ENCODE measurements at regions not wholly inside any gene's neighbourhood (a gene's known extent, or its start where the extent isn't known, plus 50 kb on each side); places are given as distances from the start of the nearest gene placed in this dataset.
"Not testable (repeated sequence)": the region's sequence is repeated elsewhere in the genome, so short reads cannot be mapped to it uniquely, and the experiment has no call there.

DNA sequence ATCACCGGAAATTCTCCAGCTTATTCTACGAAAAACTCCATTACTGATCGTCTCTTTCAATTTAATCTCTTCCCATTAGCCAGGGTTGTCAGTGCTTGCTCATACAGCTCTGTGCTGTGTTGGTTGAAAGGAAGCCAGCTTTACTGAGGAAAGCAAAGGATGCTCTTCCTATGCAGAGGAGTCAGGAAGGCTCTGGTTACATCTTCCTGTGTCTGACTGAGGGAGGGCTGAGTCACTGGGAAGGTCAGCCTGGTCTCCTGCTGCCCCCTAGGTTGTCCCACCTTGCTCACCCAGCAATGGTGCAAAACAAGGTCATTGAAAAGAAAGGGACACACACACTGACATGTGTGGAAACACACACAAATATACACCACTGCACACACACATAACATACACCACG is 975.6 kb downstream of the DCDC2C start:
- intact Hi-C loops (cut with micrococcal nuclease) = no loop called here

GRCh38 chr2:4679391-4679790 is 976.0 kb downstream of the DCDC2C start:
- intact Hi-C loops (cut with micrococcal nuclease) = no loop called here

GRCh38 chr2:4684921-4685320 is 981.5 kb downstream of the DCDC2C start:
- intact Hi-C loops (cut with micrococcal nuclease) = loop anchor here (10.0 kb wide), 1 partner anchor 1150 kb away; no protein-coding TSS in a partner anchor

DNA sequence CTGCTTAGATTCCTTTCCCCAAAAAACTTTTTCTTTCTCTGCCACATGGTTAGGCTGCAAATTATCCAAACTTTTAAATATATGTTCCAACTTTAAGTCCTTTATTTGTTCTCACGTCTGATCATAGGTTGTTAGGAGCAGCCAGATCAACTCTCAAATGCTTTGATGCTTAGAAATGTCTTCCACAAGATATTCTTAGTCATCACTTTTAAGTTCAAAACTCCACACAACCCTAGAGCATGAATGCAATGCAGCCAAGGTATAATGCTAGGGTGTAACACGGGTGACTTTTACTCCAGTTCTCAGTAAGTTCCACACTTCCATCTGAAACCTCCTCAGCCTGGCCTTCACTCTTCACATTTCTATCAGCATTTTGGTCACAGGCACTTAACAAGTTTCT is 987.5 kb downstream of the DCDC2C start:
- intact Hi-C loops (cut with micrococcal nuclease) = no loop called here

- intact Hi-C loops (cut with micrococcal nuclease) = no loop called here
Observed at GRCh38 chr2:4693266-4693665, 989.9 kb downstream of the DCDC2C start.

GRCh38 chr2:4695281-4695861 is 992.0 kb downstream of the DCDC2C start:
- intact Hi-C loops (cut with micrococcal nuclease) = no loop called here

DNA sequence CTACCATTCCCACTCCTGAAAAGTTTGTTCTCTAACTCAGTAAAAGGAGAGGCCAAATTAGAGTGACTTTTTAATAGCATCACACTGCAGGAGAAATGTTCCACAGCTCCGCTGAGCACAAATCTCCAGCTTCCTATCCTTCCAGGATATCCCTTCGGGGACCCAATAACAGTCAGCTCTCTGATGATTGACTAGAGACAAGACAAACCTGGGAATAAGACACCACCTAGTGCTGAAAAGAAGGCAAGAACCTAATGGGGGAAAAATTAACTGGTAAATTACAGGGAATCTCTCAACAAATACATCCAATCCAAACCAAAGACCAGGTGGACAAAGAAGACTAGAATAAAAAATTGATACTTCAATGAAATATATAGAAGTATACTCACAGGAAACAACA is 977.1 kb upstream of the SOX11 start:
- intact Hi-C loops (cut with micrococcal nuclease) = no loop called here

DNA sequence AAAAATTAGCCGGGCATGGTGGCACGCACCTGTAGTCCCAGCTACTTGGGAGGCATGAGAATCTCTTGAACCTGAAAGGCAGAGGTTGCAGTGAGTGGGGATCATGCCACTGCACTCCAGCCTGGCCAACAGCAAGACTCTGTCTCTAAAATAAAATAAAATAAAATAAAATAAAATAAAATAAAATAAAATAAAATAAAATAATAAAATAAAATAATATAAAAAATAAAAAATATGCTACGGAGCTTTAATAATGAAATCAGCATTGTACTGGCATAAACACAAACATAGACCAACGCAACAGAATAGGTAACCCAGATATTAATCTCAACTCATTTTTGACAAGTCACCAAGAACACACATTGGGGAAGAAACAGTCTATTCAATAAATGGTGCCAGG is 973.4 kb upstream of the SOX11 start:
- intact Hi-C loops (cut with micrococcal nuclease) = no loop called here

GRCh38 chr2:4725618-4726017 is 966.6 kb upstream of the SOX11 start:
- intact Hi-C loops (cut with micrococcal nuclease) = no loop called here

- intact Hi-C loops (cut with micrococcal nuclease) = no loop called here
Observed at GRCh38 chr2:4732560-4732959, 959.6 kb upstream of the SOX11 start.

DNA sequence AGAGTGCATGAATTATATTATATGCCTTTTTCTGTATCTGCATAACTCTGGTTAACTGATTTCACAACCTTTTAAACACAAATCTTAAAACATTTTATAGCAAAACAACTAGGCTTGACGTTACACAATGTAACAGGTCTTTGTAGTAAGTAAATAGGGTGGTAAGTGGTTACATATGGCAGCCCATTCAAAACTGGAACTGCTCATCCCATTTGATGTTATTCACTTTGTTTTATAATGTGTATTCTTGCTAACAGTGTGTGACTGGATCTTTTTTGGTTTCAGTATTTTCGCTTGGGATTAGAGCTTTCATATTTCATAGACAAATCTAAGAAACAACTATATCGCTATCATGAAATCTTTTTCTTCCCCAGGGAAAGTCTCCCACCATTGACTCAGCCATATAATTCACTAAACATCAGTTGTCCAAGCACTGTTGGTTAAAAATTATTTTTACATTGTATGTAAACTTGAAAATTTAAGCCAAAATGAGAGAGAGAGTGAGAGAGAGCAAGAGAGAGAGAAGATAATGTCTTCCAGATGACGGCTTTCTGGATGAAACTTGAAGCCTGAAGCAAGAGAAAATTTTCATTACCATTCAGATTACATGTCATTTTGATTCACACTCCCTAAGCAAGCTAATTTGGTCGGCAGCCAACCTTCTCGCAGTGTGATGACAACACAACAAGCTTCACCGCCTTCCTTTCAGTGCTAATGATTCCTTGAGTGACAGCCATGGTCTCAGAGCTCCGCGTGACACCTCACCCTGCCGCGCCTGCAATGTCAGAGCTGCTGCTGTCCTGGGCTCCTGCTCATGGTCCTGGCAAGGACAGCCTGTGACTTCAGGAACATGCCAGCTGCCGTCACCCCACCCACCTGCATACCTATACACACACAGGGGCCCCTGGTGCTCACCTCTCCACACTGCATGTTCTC is 946.9 kb upstream of the SOX11 start:
- intact Hi-C loops (cut with micrococcal nuclease) = no loop called here

- intact Hi-C loops (cut with micrococcal nuclease) = no loop called here
Observed at GRCh38 chr2:4753721-4754120, 938.5 kb upstream of the SOX11 start.

DNA sequence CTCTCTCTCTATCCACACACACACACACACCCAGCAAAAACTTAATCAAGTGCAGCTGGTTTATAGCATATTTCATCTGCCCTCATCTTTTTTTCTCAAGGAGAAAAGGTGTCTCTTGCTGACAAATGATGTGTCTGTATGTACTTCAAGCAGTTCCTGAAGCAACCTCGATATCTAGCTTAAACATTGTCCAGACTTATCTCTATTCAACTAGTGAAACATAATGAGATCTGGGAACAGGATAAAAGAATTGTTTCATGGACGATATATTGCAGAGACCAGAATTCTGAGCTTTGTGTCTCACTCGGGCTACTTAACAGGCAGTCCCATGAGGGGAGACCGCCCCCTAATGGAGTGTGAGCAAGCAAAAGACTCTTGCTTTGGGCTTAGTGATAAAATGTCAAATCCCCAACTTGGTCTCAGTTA is 929.2 kb upstream of the SOX11 start:
- intact Hi-C loops (cut with micrococcal nuclease) = no loop called here

- intact Hi-C loops (cut with micrococcal nuclease) = no loop called here
Observed at GRCh38 chr2:4765787-4766530, 926.2 kb upstream of the SOX11 start.

DNA sequence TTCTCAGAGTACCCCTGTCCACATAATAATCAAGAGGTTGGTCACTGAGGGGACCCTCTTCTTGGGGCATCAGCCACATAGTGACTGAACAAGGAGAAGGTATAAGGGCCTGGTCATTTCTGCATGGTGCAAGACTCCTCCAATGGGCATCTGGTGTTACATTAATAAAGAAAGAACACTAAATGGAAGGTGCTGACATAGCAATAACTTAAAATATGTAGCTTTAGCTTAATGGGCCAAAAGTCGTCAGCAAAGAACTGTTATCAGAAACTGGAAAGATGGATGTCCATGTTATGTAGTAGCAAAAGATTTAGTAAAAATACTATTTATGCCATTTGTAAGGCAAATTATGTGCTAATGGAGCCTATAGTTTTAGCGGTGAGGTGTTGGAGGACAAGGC is 916.5 kb upstream of the SOX11 start:
- intact Hi-C loops (cut with micrococcal nuclease) = no loop called here

DNA sequence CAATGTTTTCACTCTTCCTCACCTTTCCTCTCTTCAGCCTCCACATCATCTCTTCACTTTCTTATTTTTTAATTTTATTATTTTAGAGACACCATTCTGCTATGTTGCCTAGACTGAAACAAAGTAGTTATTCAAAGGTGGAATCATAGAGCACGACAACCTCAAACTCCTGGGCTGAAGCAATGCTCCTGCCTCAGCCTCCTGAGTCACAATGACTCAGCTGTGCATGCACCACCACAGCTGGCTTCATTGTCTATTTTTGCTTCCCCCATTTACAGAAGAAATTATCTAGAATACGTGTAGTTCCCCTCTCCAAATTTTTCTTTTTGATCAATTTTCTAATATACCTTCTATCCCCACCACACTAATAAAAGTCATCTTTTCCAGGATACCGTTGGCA is 911.5 kb upstream of the SOX11 start:
- intact Hi-C loops (cut with micrococcal nuclease) = no loop called here

DNA sequence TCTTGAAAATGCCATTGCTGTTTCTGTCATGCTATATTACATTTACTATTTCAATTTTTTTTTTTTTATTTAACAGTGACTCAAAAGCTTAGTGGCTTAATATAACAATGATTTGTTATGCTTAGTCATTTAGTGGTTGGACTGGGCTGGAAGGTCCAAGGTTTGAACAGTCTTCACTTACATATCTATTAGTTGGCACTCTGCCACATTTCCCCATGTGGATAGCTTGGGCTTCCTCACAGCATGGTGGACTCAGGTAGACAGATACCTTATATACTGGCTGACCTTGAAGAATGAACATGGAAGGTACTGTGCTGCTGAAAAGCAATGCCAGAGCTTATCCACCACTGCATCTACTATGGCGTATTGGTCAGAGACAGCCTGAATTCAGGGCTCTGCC is 909.5 kb upstream of the SOX11 start:
- intact Hi-C loops (cut with micrococcal nuclease) = no loop called here

DNA sequence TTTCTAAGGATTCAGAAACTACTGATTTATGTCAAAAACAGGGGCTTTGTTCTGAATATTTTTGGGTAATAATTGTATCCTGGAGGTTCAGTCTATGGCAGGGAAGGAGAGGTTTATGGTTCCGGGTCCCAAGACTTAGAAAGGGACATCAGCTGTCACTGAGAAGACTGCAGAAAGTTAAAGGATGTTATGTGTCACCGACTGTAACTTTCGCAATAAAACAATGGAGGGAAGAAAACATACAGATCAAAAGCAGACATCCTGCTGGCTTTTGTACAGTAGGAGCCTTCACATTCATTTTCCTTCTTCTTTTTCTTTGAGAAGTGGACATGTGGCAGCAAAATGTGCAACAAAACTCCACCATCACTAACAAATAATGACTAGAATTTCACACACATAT is 900.7 kb upstream of the SOX11 start:
- intact Hi-C loops (cut with micrococcal nuclease) = no loop called here

DNA sequence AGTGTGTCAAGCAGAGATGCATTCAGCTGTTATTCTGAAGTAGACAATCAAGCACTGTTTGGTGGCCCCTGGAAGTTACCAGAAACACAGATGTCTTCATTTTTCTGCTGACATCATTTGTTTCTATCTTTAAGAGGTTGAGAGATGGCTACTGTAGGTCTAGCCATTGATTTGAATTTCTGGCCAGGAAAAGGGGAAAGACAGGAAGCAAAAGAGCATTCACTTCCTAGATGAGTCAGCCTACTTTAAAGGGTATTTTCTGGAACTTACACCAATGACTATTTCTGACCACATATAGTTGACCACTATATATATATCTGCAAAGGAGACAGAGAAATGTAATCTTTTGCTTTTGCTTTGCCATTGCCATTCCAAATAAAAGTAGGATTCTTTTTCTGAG is 900.1 kb upstream of the SOX11 start:
- intact Hi-C loops (cut with micrococcal nuclease) = no loop called here

GRCh38 chr2:4803396-4803795 is 888.8 kb upstream of the SOX11 start:
- intact Hi-C loops (cut with micrococcal nuclease) = no loop called here

DNA sequence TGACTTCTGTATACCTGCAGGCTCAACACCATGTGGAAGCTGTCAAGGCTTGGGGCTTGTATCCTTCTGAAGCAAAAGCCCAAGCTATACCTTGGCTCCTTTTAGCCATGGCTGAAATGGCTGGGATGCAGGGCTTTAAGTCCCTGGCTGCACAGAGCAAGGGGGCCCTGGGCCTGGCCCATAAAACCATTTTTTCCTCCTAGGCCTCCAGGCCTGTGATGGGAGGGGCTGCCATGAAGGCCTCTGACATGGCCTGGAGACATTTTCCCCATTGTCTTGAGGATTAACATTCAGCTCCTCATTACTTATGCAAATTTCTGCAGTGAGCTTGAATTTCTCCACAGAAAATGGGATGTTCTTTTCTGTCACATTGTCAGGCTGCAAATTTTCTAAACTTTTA is 878.0 kb upstream of the SOX11 start:
- intact Hi-C loops (cut with micrococcal nuclease) = not testable (repeated sequence)

DNA sequence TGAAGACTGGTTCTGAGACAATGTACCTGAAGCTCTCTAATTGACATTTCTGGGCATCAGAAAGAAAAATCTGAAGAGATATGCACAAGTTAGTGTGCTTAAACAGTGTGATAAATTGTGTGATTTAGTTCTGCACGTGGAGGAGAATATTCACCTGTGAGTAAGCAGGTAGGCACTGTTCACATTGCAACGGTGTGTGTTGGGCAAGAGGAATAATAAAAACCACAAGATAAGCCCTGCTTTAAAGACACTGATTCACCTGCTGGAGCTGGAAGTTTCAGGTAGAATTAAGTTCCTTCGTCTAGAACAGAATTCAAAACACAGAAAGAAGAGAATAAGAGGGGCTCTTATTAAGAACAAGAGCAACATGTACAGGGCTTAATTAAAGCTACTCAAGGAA is 864.3 kb upstream of the SOX11 start:
- intact Hi-C loops (cut with micrococcal nuclease) = no loop called here

Measured in T-helper 1 cell treated with Interleukin-12 subunit alpha and Interleukin-12 subunit beta and Interleukin-4 antibody, amounts not matched to agents 30 ng/mL and 1 ng/mL, for 36 hours (primary cell).